ENCODE measurements at regions not wholly inside any gene's neighbourhood (a gene's known extent, or its start where the extent isn't known, plus 50 kb on each side); places are given as distances from the start of the nearest gene placed in this dataset.

DNA sequence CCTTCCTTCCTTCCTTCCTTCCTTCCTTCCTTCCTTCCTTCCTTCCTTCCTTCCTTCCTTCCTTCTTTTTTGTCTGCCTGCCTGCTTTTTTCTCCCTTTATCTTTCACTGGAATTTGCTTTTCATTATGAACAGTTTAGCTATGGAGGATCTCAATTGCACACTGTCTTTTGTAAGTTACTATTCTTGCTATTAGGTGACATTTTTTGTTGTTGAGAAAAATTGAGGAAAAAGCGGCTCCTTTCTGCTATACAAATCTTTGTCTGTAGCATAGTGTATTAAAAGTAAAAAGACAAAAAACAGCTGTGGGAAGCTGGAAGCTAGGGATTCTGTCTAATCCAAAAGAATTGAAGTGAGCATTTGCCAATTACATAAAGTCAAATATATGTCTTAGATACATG, 448.7 kb downstream of the DCDC2C start:
- in situ Hi-C loops (cut with MboI; ENCODE audit: low pct_unique_long_range_greater_than_20kb, low sequenced_read_pairs, unreplicated experiment) = no loop called here
- TF ChIP-seq, protein P1, sequence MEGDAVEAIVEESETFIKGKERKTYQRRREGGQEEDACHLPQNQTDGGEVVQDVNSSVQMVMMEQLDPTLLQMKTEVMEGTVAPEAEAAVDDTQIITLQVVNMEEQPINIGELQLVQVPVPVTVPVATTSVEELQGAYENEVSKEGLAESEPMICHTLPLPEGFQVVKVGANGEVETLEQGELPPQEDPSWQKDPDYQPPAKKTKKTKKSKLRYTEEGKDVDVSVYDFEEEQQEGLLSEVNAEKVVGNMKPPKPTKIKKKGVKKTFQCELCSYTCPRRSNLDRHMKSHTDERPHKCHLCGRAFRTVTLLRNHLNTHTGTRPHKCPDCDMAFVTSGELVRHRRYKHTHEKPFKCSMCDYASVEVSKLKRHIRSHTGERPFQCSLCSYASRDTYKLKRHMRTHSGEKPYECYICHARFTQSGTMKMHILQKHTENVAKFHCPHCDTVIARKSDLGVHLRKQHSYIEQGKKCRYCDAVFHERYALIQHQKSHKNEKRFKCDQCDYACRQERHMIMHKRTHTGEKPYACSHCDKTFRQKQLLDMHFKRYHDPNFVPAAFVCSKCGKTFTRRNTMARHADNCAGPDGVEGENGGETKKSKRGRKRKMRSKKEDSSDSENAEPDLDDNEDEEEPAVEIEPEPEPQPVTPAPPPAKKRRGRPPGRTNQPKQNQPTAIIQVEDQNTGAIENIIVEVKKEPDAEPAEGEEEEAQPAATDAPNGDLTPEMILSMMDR (IDR thresholded peaks at IDR 0.05; ENCODE audit: extremely low read depth, insufficient read depth, missing control alignments) = no peak
- no peak for DNase-seq (ENCODE audit: low spot score)

DNA sequence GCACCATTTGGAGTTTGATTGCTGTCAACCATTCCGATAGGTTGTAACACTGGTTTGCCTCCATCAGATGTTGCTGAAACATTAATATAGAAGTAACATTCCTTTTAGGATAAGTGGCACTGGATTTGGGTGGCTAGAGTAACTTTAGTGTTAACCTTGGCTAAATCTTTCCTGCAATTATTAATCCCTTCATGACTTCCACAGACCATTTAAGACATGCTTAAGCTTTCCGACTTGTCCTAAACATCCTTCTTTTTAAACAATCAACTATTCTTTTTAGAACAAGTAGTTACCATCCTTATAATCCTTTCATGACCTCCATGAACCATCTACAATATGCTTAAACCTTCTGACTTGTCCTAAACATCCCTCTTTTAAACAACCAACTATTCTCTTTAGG, 465.5 kb downstream of the DCDC2C start:
- no peak for DNase-seq (ENCODE audit: low spot score)
- in situ Hi-C loops (cut with MboI; ENCODE audit: low pct_unique_long_range_greater_than_20kb, low sequenced_read_pairs, unreplicated experiment) = no loop called here

DNA sequence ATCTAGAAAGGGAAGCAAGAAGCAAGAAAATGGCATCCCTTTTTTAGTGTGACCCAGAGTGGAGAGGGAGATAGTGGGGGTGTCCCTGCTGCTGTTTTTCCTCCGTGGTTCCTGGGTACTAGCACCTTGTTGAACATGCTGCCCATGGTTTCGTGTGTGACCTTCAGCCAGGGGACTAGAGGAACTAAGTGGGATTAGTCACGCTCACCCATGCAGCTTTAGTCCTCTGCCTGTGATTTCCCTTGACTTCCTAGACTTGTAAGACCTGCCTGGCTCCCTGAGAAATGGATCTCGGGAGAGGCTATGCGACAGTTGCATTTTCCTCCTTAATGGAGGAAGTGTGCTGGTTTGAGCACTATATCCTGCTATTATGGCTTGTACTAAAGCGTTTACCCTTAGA, 471.4 kb downstream of the DCDC2C start:
- DNase-seq (ENCODE audit: low spot score) = no peak
- in situ Hi-C loops (cut with MboI; ENCODE audit: low pct_unique_long_range_greater_than_20kb, low sequenced_read_pairs, unreplicated experiment) = no loop called here
- TF ChIP-seq, protein P1 (IDR thresholded peaks at IDR 0.05; ENCODE audit: extremely low read depth, insufficient read depth, missing control alignments) = no peak

More for the DNA sequence above, 465.5 kb downstream of the DCDC2C start:
- TF ChIP-seq, protein P1 (IDR thresholded peaks at IDR 0.05; ENCODE audit: extremely low read depth, insufficient read depth, missing control alignments) = no peak

DNA sequence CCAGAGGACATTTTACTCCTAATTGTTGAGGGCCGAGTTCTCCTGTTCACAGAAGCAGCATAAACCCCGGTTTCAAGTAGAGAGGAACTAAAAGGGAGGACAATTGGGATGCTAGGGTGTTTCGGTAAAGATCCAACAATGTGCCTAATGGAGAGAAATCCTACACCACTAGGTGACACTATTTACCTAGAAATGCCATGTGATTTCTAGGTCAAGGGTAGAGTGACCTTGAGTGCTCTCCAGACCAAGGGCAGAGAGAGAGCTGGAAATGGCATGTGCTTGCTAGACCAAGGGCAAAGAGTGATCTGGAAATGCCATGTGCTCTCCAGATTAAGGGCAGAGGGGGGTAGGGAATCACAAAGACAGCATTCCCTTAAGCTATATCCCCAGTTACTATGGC, 472.0 kb downstream of the DCDC2C start:
- DNase-seq (ENCODE audit: low spot score) = no peak
- in situ Hi-C loops (cut with MboI; ENCODE audit: low pct_unique_long_range_greater_than_20kb, low sequenced_read_pairs, unreplicated experiment) = no loop called here
- TF ChIP-seq, protein P1 (IDR thresholded peaks at IDR 0.05; ENCODE audit: extremely low read depth, insufficient read depth, missing control alignments) = no peak

DNA sequence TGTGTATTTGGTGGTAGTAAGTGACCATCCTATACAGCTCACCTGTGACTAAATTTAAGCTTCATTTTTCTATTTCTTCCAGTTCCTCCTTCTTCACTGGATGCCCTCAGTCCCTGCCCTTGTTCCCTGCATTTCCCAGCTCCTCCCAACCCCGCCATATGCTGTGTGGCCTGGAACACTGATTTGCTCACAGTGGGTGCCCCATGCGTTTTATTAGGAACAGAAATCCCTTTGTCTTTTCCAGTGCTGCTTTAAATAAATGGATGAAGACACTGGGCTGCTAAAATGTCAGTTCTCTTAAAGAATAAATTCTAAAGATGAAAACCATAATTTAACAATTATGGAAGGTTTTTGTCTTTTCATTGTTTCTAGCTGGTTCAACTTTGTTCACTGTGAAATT, 477.3 kb downstream of the DCDC2C start:
- TF ChIP-seq, protein P1 (IDR thresholded peaks at IDR 0.05; ENCODE audit: extremely low read depth, insufficient read depth, missing control alignments) = no peak
- in situ Hi-C loops (cut with MboI; ENCODE audit: low pct_unique_long_range_greater_than_20kb, low sequenced_read_pairs, unreplicated experiment) = no loop called here
- DNase-seq (ENCODE audit: low spot score) = no peak

DNA sequence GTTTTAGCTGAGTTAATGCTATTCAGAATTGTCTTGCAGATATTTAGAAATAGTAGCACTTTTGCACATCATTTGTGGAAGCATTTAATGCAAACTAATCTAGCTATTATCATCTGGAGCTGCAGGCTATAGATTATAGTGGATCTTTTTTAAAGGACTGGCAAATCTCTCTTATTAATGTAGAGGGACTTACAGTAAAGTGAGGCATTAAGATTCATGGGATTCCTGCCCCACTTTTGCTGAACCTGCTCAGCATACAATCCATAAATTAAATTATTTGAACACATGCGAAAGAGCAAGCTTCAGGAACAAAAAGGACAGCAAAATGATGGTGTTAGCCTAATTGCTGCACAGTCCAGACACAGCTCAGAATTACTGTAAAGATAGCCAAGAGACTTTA, 477.7 kb downstream of the DCDC2C start:
- in situ Hi-C loops (cut with MboI; ENCODE audit: low pct_unique_long_range_greater_than_20kb, low sequenced_read_pairs, unreplicated experiment) = no loop called here
- no peak for DNase-seq (ENCODE audit: low spot score)
- TF ChIP-seq, protein P1 (IDR thresholded peaks at IDR 0.05; ENCODE audit: extremely low read depth, insufficient read depth, missing control alignments) = no peak

DNA sequence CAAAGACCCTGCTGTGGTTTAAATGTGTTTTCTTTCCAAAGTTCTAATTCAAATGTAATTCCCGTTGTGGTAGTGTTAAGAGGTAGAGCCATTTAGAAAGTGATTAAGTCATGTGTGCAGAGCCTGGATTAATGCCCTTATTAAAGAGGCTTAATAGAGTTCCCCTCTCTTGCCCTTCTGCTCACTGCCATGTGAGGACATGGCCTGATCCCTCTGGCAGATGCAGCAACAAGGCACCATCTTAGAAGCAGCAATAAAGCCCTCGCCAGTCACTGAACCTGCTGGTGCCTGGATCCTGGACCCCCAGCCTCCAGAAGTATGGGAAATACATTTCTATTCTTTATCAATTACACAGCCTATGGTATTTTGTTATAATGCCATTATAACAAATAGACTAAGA, 485.2 kb downstream of the DCDC2C start:
- TF ChIP-seq, protein P1 (IDR thresholded peaks at IDR 0.05; ENCODE audit: extremely low read depth, insufficient read depth, missing control alignments) = no peak
- in situ Hi-C loops (cut with MboI; ENCODE audit: low pct_unique_long_range_greater_than_20kb, low sequenced_read_pairs, unreplicated experiment) = no loop called here
- DNase-seq (ENCODE audit: low spot score) = no peak
